ENCODE measurements at regions not wholly inside any gene's neighbourhood (a gene's known extent, or its start where the extent isn't known, plus 50 kb on each side); places are given as distances from the start of the nearest gene placed in this dataset.

GRCh38 chr6:51015394-51015793, 196.7 kb downstream of the TFAP2B start:
- TF ChIP-seq POLR2AphosphoS5 (IDR thresholded peaks at IDR 0.05): no peak
- no peak for TF ChIP-seq CTCF (IDR thresholded peaks at IDR 0.05)

Data from stomach (tissue), 4 donors.